Head of caudate nucleus (tissue), 42 donors: ENCODE measurements at regions not wholly inside any gene's neighbourhood (a gene's known extent, or its start where the extent isn't known, plus 50 kb on each side); places are given as distances from the start of the nearest gene placed in this dataset.

ENCODE experiments used
- DNase-seq, 42 donors: peaks; one replicate each; pipeline versions ENCODE4 v3.0.0 to v3.0.0-alpha.2; 2020 to 2021; ENCODE audit warnings: mixed read lengths in 7 of 42
- intact Hi-C: fragments of 100-400 bp; cut with DNase I; formaldehyde crosslinking; loops from one replicate; pipeline ENCODE4 v1.15.0; 2022

- intact Hi-C loops: no loop called here
- DNase-seq: peak in 9 of 42 donors; percentile 5 to 51 (median 15)
These were observed 541.7 kb downstream of the MTRR start for GRCh38 chr5:8410618-8411017.

GRCh38 chr5:8413975-8414374 lies 545.0 kb downstream of the MTRR start:
- DNase-seq: no peak
- intact Hi-C loops: no loop called here

DNA sequence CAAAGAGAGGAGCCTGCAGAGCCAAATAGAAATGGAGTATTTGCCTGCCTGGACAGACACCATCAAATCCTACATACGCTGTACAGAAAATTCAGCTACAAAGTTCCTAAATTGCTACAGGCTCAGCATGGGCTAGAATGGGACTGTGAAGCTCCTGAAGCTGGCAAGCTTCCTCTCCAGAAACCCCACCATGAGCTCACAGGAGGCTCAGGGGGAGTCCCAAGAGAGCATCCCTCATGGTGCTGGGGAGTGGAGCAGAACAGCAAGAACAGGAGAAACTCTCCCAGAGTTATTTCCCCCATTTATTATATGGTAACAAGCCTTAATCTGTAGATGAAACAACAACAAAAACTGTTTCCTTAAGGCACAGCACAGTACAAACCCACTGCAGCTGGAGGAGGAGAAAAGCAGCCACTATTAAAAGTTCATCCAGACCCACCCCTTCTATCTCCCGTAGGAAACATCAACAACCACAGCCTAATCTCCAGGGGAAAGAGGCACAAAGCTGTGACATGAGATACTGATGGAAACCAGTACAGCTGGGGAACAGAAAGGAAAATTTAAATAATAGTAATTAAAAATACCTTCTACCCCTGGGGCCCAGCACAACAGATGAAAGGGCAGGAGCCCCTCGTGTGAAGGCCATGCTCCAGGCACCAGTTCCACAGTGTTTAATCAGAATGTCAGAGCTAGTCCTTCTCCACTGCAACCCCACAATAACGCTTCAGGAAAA lies 548.5 kb downstream of the MTRR start:
- DNase-seq: no peak
- intact Hi-C loops: no loop called here

- no peak for DNase-seq
- intact Hi-C loops: no loop called here
These were observed 549.1 kb downstream of the MTRR start for GRCh38 chr5:8418049-8418426.

GRCh38 chr5:8429778-8430758 lies 561.1 kb downstream of the MTRR start:
- no peak for DNase-seq
- intact Hi-C loops: no loop called here

DNA sequence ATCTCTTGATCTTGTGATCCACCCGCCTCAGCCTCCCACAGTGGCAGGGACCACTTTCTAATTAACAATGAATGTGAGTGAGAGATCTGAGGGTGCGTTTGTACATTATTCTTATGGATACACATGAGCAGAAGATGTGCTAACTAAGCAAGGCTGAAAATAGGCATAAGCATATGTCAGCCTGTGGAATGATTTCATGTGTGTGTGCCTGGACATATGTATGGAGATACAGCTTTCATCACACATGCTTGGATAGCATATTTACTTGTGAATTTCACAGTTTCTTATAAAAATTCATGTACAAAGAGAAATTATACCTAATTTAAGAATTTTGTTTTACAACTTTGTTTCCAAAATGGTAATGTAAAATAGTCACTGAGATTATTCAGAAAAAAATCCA lies 565.6 kb downstream of the MTRR start:
- DNase-seq: no peak
- intact Hi-C loops: no loop called here

DNA sequence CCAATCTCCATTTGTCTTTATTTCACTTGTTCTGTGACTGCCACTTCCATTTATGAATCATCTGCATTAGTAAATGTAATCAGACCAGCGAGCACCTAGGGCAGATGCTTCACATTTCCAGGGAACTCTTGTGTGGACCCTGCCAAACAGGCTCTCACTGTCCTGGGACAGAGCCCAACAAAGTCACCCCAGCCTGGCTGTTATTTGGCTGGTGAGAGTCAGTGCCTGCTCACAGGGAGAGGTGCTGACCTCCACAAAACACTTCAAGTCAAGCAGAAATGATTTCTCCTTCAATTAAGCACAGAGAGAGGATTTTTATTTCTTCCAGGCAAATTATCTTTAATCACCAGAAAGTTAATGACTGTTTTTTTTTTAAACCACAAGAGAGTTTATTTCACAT lies 568.0 kb downstream of the MTRR start:
- intact Hi-C loops: no loop called here
- peak in 2 of 42 donors; percentile 12 to 41 for DNase-seq

DNA sequence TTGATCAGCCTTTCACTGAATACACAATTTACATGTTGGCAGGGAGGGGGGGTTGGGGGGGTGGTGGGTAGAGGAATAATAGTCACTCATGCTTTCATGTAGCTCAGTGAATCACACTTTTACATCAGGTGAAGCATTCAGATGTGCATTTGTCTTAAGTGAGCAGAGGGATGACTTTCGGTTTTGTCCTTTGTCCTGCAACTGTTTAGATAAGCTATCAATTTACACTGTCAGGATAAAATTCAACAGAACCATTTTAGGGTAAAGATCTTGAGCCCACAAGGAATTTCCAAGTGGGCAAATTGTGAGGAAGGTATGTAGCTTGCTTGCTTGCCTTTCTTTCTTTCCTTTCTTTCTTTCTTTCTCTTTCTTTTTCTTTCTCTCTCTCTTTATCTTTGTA lies 576.2 kb downstream of the MTRR start:
- intact Hi-C loops: no loop called here

DNA sequence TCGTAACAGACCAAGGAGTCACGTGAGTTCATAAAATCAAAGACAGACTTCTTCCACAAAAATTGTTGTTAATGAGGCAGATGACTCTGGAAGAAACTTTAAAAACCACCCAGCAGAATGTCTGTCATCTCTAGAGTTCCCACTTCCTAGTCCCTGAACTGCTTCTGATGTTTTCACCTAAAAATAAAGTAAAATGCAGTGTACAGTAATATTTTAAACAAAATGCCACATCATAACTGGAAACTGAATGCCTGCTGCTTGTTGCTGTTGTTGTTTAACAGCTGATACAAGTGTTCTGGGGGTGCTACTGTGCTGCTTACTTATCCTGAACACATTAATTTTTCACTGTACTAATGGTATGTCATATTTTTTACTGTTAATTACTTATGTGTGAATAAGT lies 577.2 kb downstream of the MTRR start:
- DNase-seq: no peak
- intact Hi-C loops: no loop called here

More for the DNA sequence above, 576.2 kb downstream of the MTRR start:
- DNase-seq: no peak

DNA sequence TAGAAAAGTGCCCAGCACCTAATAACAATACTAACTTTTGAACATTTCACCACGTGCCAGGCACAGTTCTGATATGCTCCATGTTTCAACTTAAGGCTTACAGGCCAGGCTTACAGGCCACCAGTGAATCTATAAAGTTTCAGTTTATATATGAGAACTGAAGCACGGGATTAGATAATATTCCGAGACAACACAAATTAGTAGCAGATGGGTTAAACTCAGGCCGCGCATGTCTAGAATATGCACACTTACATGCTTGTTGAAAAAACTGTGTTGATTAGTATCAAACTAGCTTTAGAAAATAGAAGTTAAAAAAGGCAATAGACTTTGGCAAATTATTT lies 587.9 kb downstream of the MTRR start:
- peak in 5 of 42 donors; percentile 3 to 25 (median 14) for DNase-seq
- intact Hi-C loops: no loop called here

- peak; percentile 54 to 96 (median 88) for DNase-seq
- intact Hi-C loops: no loop called here
These were observed 588.5 kb downstream of the MTRR start for GRCh38 chr5:8457187-8458037.

- peak in 10 of 42 donors; percentile 2 to 37 (median 12) for DNase-seq
- intact Hi-C loops: no loop called here
These were observed 589.1 kb downstream of the MTRR start for GRCh38 chr5:8458038-8458383.

- intact Hi-C loops: no loop called here
- DNase-seq: no peak
These were observed 592.6 kb downstream of the MTRR start for GRCh38 chr5:8461543-8461942.

DNA sequence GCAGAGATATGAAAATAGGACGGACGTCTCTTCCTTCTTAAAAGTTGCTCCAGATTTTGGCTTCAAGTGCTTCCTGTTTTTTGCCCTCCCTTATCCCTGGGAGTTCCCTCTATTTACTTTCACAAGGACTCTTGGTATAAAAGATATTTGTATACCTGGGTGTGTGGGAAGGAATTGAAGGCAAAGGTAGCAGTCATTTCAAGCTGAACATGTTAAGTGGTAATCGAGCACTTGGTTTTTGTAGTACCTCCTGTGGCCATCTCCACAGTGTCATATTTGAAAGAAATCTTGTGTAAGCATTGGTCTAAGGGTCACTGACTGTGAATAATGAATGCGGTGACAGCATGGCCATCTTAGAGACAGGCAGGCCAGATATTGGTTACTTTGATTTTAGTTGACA lies 593.6 kb downstream of the MTRR start:
- no peak for DNase-seq
- intact Hi-C loops: no loop called here

GRCh38 chr5:8470489-8470888 lies 601.5 kb downstream of the MTRR start:
- no peak for DNase-seq
- intact Hi-C loops: no loop called here

DNA sequence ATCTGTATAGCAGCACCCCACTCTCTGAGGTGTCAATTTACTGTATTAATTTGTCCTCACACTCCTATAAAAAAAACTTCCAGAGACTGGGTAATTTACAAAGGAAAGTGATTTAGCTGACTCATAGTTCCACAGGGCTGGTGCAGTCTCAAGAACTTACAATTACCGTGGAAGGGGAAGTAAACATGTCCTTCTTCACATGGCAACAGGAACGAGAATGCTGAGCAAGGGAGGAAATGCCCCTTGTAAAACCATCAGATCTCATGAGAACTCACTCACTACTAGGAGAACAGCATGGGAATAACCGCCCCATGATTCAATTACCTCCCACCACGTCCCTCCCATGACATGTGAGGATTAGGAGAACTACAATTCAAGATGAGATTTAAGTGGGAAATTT lies 602.6 kb downstream of the MTRR start:
- DNase-seq: no peak
- intact Hi-C loops: no loop called here

GRCh38 chr5:8473016-8473415 lies 604.1 kb downstream of the MTRR start:
- DNase-seq: no peak
- intact Hi-C loops: no loop called here

- DNase-seq: no peak
- intact Hi-C loops: no loop called here
These were observed 605.0 kb downstream of the MTRR start for GRCh38 chr5:8473827-8474568.

GRCh38 chr5:8474569-8474930 lies 605.6 kb downstream of the MTRR start:
- DNase-seq: no peak
- intact Hi-C loops: no loop called here
